CD4-positive, alpha-beta T cell (primary cell): ENCODE measurements at regions not wholly inside any gene's neighbourhood (a gene's known extent, or its start where the extent isn't known, plus 50 kb on each side); places are given as distances from the start of the nearest gene placed in this dataset.
A peak's percentile ranks its signal among the peaks of the same experiment; 100 is the strongest.

Source experiments
- ATAC-seq: fragments of 200-7000 bp; cut with Tn5 transposase; one replicate; pipeline ENCODE4 v1.10.0; 2022; ENCODE audit warnings: mild to moderate bottlenecking; ENCODE audit not compliant: poor library complexity
- CTCF ChIA-PET: fragments of 350-600 bp; sonication (Branson Sonifier 250); formaldehyde crosslinking; loops from one replicate; lab custom pipeline; 2021; ENCODE audit warnings: antibody characterized with exemption, inconsistent platforms; lab: Charles Lee
- POLR2A ChIA-PET: fragments of 350-600 bp; sonication (Branson Sonifier 250); formaldehyde crosslinking; loops from one replicate; lab custom pipeline; 2021; ENCODE audit warnings: antibody characterized with exemption, inconsistent platforms; lab: Charles Lee
- DNase-seq, 14 experiments: peaks; one replicate each; pipeline ENCODE4 v3.0.0-alpha.2; 2013 to 2020; ENCODE audit warnings: mixed read lengths in 2 of 14
- H3K27ac ChIP-seq, 2 donors: one replicate each; pipeline versions ENCODE4 v1.5.1 to v1.7.0; 2013; ENCODE audit warnings: low read length in 2 of 2, low read depth in 1 of 2, mild to moderate bottlenecking in 1 of 2
- H3K27me3 ChIP-seq, 2 experiments: 1 replicate in 1 of 2; 2 replicates in 1 of 2; pipeline versions ENCODE4 v1.6.1 to v1.7.0; 2013; ENCODE audit warnings: low read length in 2 of 2, control low read depth in 1 of 2, mild to moderate bottlenecking in 1 of 2, moderate library complexity in 1 of 2; ENCODE audit not compliant: insufficient read depth in 2 of 2, control insufficient read depth in 1 of 2
- H3K36me3 ChIP-seq: one replicate; pipeline ENCODE4 v1.6.1; 2013; ENCODE audit warnings: low read length, control low read depth; ENCODE audit not compliant: insufficient read depth
- H3K4me1 ChIP-seq: one replicate; pipeline ENCODE4 v1.6.1; 2013; ENCODE audit warnings: low read length, control low read depth; ENCODE audit not compliant: insufficient read depth
- H3K4me3 ChIP-seq: one replicate; pipeline ENCODE4 v1.5.1; 2013; ENCODE audit warnings: mild to moderate bottlenecking, low read length, moderate library complexity
- H3K9me3 ChIP-seq, 2 experiments: 1 replicate in 1 of 2; 2 replicates in 1 of 2; pipeline versions ENCODE4 v1.6.1 to v1.7.0; 2013; ENCODE audit warnings: low read length in 2 of 2, mild to moderate bottlenecking in 2 of 2, control low read depth in 1 of 2, moderate library complexity in 1 of 2; ENCODE audit not compliant: control insufficient read depth in 1 of 2, insufficient read depth in 1 of 2
- H3K27ac Mint-ChIP-seq: one replicate; pipeline ENCODE4 v1.8.0; 2020; ENCODE audit warnings: mixed read lengths
- H3K27me3 Mint-ChIP-seq: one replicate; pipeline ENCODE4 v1.8.0; 2021; ENCODE audit warnings: mixed read lengths
- H3K36me3 Mint-ChIP-seq: one replicate; pipeline ENCODE4 v1.8.0; 2021; ENCODE audit warnings: low read depth, mixed read lengths
- H3K4me1 Mint-ChIP-seq: one replicate; pipeline ENCODE4 v1.8.0; 2021; ENCODE audit warnings: low read depth, mixed read lengths
- H3K4me3 Mint-ChIP-seq: one replicate; pipeline ENCODE4 v1.8.0; 2020; ENCODE audit warnings: mild to moderate bottlenecking, mixed read lengths
- H3K9me3 Mint-ChIP-seq: one replicate; pipeline ENCODE4 v1.8.0; 2020; ENCODE audit warnings: mixed read lengths
- intact Hi-C, 2 experiments: fragments of 100-400 bp; cut with DNase I in 1 of 2; cut with micrococcal nuclease in 1 of 2; formaldehyde crosslinking; loops; one replicate each; pipeline versions ENCODE4 v1.15.1 to v1.9.0; 2023 to 2025; cut with DNase I, micrococcal nuclease
- TF ChIP-seq, protein P1 (sequence below): fragments of 200-600 bp; IDR thresholded peaks from one replicate; pipeline ENCODE4 v1.8.0; 2022; ENCODE audit warnings: antibody characterized with exemption, mild to moderate bottlenecking

GRCh38 chr14:42407153-42407552 lies 800.5 kb downstream of the LRFN5 start:
- H3K4me3 Mint-ChIP-seq: no peak overlapping the region
- POLR2A ChIA-PET: no interaction called here
- H3K27me3 Mint-ChIP-seq: no peaks in the 10 kb centered on the region
- H3K27ac ChIP-seq: no peak overlapping the region
- no peak overlapping the region for H3K4me3 ChIP-seq
- H3K9me3 Mint-ChIP-seq: peaks cover 8% of the 10 kb centered on the region
- no peak for DNase-seq
- intact Hi-C loops: no loop called here
- no peak for ATAC-seq
- no peak overlapping the region for H3K27ac Mint-ChIP-seq
- H3K27me3 ChIP-seq: no peaks in the 10 kb centered on the region
- no peaks in the 10 kb centered on the region for H3K36me3 ChIP-seq
- CTCF ChIA-PET: no interaction called here
- H3K4me1 Mint-ChIP-seq: no peaks in the 10 kb centered on the region
- TF ChIP-seq, protein P1, sequence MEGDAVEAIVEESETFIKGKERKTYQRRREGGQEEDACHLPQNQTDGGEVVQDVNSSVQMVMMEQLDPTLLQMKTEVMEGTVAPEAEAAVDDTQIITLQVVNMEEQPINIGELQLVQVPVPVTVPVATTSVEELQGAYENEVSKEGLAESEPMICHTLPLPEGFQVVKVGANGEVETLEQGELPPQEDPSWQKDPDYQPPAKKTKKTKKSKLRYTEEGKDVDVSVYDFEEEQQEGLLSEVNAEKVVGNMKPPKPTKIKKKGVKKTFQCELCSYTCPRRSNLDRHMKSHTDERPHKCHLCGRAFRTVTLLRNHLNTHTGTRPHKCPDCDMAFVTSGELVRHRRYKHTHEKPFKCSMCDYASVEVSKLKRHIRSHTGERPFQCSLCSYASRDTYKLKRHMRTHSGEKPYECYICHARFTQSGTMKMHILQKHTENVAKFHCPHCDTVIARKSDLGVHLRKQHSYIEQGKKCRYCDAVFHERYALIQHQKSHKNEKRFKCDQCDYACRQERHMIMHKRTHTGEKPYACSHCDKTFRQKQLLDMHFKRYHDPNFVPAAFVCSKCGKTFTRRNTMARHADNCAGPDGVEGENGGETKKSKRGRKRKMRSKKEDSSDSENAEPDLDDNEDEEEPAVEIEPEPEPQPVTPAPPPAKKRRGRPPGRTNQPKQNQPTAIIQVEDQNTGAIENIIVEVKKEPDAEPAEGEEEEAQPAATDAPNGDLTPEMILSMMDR: no peak
- no peaks in the 10 kb centered on the region for H3K4me1 ChIP-seq
- no peaks in the 10 kb centered on the region for H3K36me3 Mint-ChIP-seq
- no peaks in the 10 kb centered on the region for H3K9me3 ChIP-seq

- TF ChIP-seq, protein P1: no peak
- intact Hi-C loops: no loop called here
- Histone ChIP-seq H3K27ac (no peak overlapping the region), H3K4me1 (no peaks in the 10 kb centered on the region), H3K9me3 (peaks cover 0 to 9% of the 10 kb centered on the region in 2 experiments), H3K4me3 (no peak overlapping the region), H3K36me3 (no peaks in the 10 kb centered on the region), H3K27me3 (no peaks in the 10 kb centered on the region)
- DNase-seq (no peak), ATAC-seq (no peak)
- ChIA-PET CTCF (no interaction called here), POLR2A (no interaction called here)
- H3K27me3 Mint-ChIP-seq: no peaks in the 10 kb centered on the region
- no peaks in the 10 kb centered on the region for H3K36me3 Mint-ChIP-seq
- H3K9me3 Mint-ChIP-seq: peaks cover 7% of the 10 kb centered on the region
- no peak overlapping the region for H3K27ac Mint-ChIP-seq
- H3K4me3 Mint-ChIP-seq: no peak overlapping the region
- no peaks in the 10 kb centered on the region for H3K4me1 Mint-ChIP-seq
Observed at GRCh38 chr14:42391146-42391834, 784.6 kb downstream of the LRFN5 start.

GRCh38 chr14:42378880-42379279 lies 772.2 kb downstream of the LRFN5 start:
- Histone ChIP-seq H3K36me3 (no peaks in the 10 kb centered on the region), H3K4me3 (no peak overlapping the region), H3K27ac (no peak overlapping the region), H3K9me3 (peaks cover 3 to 8% of the 10 kb centered on the region in 2 experiments), H3K27me3 (no peaks in the 10 kb centered on the region), H3K4me1 (no peaks in the 10 kb centered on the region)
- DNase-seq (peak in 1 of 14 experiments; percentile 2), ATAC-seq (no peak)
- Mint-ChIP-seq H3K36me3 (no peaks in the 10 kb centered on the region), H3K4me3 (no peak overlapping the region), H3K27ac (no peak overlapping the region), H3K4me1 (no peaks in the 10 kb centered on the region), H3K27me3 (no peaks in the 10 kb centered on the region), H3K9me3 (peaks cover 5% of the 10 kb centered on the region)
- TF ChIP-seq, protein P1: no peak
- intact Hi-C loops: no loop called here
- POLR2A ChIA-PET: no interaction called here
- CTCF ChIA-PET: no interaction called here
